ENCODE measurements at regions not wholly inside any gene's neighbourhood (a gene's known extent, or its start where the extent isn't known, plus 50 kb on each side); places are given as distances from the start of the nearest gene placed in this dataset.

DNA sequence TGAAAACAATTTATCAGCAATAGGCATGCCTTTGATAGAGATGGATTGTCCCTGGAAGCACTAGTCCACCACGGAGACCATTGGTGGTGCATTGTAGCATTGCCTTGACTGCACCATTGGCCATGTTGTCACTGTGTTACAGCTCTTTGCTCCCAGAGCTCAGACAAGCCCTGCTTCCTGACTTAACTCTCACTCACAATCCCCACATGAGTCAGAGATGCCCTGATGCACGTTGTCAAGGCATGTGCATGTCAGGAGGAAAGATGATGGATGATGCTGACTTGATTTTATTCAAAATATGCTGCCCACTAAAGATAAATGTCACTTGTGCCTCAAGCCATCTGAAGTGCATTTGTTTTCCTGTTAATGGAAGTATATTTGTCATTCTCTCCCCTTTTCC lies 266.1 kb downstream of the ARRDC4 start:
- Mint-ChIP-seq H3K4me3 (ENCODE audit: low read depth) (no peak overlapping the region), H3K9me3 (no peaks in the 10 kb centered on the region), H3K4me1 (ENCODE audit: low read depth) (no peaks in the 10 kb centered on the region), H3K27me3 (ENCODE audit: low read depth) (no peaks in the 10 kb centered on the region), H3K36me3 (ENCODE audit: low read depth) (no peaks in the 10 kb centered on the region), H3K27ac (no peak overlapping the region)
- DNase-seq (ENCODE audit: low spot score), result no peak
- intact Hi-C loops (cut with micrococcal nuclease), result no loop called here

GRCh38 chr15:98228846-98229245 lies 268.3 kb downstream of the ARRDC4 start:
- intact Hi-C loops (cut with micrococcal nuclease), result no loop called here
- H3K9me3 Mint-ChIP-seq, result no peaks in the 10 kb centered on the region
- no peak for DNase-seq (ENCODE audit: low spot score)
- no peak overlapping the region for H3K27ac Mint-ChIP-seq
- H3K4me1 Mint-ChIP-seq (ENCODE audit: low read depth), result no peaks in the 10 kb centered on the region
- no peak overlapping the region for H3K4me3 Mint-ChIP-seq (ENCODE audit: low read depth)
- H3K36me3 Mint-ChIP-seq (ENCODE audit: low read depth), result no peaks in the 10 kb centered on the region
- no peaks in the 10 kb centered on the region for H3K27me3 Mint-ChIP-seq (ENCODE audit: low read depth)

- Mint-ChIP-seq H3K27ac (no peak overlapping the region), H3K36me3 (ENCODE audit: low read depth) (no peaks in the 10 kb centered on the region), H3K4me3 (ENCODE audit: low read depth) (no peak overlapping the region), H3K27me3 (ENCODE audit: low read depth) (no peaks in the 10 kb centered on the region), H3K4me1 (ENCODE audit: low read depth) (no peaks in the 10 kb centered on the region), H3K9me3 (no peaks in the 10 kb centered on the region)
- no peak for DNase-seq (ENCODE audit: low spot score)
- intact Hi-C loops (cut with micrococcal nuclease), result no loop called here
Observed at GRCh38 chr15:98230975-98231374, 270.5 kb downstream of the ARRDC4 start.

DNA sequence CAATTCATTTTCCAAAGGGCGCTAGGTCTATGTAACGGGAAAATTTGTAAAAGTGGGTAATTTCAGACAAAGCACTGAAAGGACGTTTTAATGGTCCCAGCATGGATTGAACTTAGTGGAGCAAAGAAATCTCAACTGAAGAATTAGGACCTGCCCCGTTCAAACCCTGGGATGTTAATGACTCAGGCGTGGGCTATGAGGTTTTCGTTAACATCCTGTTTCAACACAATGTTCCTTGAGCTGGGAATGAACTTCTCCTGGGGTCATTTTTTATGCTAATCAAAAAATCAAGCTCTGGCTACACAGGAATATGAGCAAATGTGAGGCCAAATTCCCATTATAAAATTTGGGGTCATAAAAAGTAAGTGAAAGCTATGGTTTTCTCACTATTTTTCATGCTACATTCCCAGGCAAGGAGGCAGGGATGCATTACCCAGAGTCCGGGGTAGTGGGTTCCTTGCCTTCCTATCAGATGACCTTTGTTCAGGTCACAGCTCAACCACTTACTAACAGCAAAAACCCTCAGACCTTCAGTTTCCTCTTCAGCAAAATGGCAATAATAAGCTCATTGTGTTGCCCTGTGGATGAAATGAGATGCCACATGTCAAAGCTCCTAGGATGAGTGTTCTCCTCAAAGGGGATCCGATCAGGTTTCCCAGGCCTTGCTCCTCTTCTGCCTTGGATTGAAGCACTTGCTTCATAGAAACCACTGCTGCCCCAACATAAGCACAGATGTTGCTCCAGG lies 271.4 kb downstream of the ARRDC4 start:
- no peaks in the 10 kb centered on the region for H3K4me1 Mint-ChIP-seq (ENCODE audit: low read depth)
- no peaks in the 10 kb centered on the region for H3K27me3 Mint-ChIP-seq (ENCODE audit: low read depth)
- no peak overlapping the region for H3K4me3 Mint-ChIP-seq (ENCODE audit: low read depth)
- no peaks in the 10 kb centered on the region for H3K9me3 Mint-ChIP-seq
- intact Hi-C loops (cut with micrococcal nuclease), result no loop called here
- H3K36me3 Mint-ChIP-seq (ENCODE audit: low read depth), result no peaks in the 10 kb centered on the region
- DNase-seq (ENCODE audit: low spot score), result no peak
- no peak overlapping the region for H3K27ac Mint-ChIP-seq

GRCh38 chr15:98232761-98233160 lies 272.3 kb downstream of the ARRDC4 start:
- no peak overlapping the region for H3K4me3 Mint-ChIP-seq (ENCODE audit: low read depth)
- H3K36me3 Mint-ChIP-seq (ENCODE audit: low read depth), result no peaks in the 10 kb centered on the region
- H3K9me3 Mint-ChIP-seq, result no peaks in the 10 kb centered on the region
- no peak for DNase-seq (ENCODE audit: low spot score)
- H3K4me1 Mint-ChIP-seq (ENCODE audit: low read depth), result no peaks in the 10 kb centered on the region
- no peak overlapping the region for H3K27ac Mint-ChIP-seq
- intact Hi-C loops (cut with micrococcal nuclease), result no loop called here
- H3K27me3 Mint-ChIP-seq (ENCODE audit: low read depth), result no peaks in the 10 kb centered on the region

- Mint-ChIP-seq H3K4me3 (ENCODE audit: low read depth) (no peak overlapping the region), H3K27me3 (ENCODE audit: low read depth) (no peaks in the 10 kb centered on the region), H3K36me3 (ENCODE audit: low read depth) (no peaks in the 10 kb centered on the region), H3K9me3 (no peaks in the 10 kb centered on the region), H3K27ac (no peak overlapping the region), H3K4me1 (ENCODE audit: low read depth) (no peaks in the 10 kb centered on the region)
- DNase-seq (ENCODE audit: low spot score), result no peak
- intact Hi-C loops (cut with micrococcal nuclease), result no loop called here
Observed at GRCh38 chr15:98233873-98234272, 273.4 kb downstream of the ARRDC4 start.

DNA sequence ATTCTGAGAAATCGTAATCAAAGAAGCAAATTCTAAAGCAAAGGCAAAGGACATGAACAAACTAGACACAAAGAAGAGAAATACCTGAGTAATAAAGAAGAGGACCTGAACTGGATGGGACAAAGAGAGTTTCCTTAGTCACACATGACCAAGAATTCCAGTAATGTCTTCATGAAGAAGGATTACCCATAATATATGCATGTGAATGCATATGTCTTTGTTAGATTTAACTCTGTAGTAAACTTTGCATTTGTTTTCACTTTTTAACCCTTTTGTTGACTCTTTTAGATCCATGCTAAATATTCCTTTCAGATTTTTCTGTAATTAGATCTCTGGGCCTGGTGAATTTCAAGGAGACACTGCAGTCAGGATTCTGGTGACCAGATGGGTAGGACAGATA lies 279.8 kb downstream of the ARRDC4 start:
- no peak for DNase-seq (ENCODE audit: low spot score)
- Mint-ChIP-seq H3K4me1 (ENCODE audit: low read depth) (no peaks in the 10 kb centered on the region), H3K27ac (no peak overlapping the region), H3K27me3 (ENCODE audit: low read depth) (no peaks in the 10 kb centered on the region), H3K9me3 (no peaks in the 10 kb centered on the region), H3K36me3 (ENCODE audit: low read depth) (no peaks in the 10 kb centered on the region), H3K4me3 (ENCODE audit: low read depth) (no peak overlapping the region)
- intact Hi-C loops (cut with micrococcal nuclease), result no loop called here

GRCh38 chr15:98241032-98241554 lies 280.6 kb downstream of the ARRDC4 start:
- H3K4me1 Mint-ChIP-seq (ENCODE audit: low read depth), result no peaks in the 10 kb centered on the region
- no peak overlapping the region for H3K27ac Mint-ChIP-seq
- DNase-seq (ENCODE audit: low spot score), result no peak
- no peaks in the 10 kb centered on the region for H3K9me3 Mint-ChIP-seq
- no peaks in the 10 kb centered on the region for H3K36me3 Mint-ChIP-seq (ENCODE audit: low read depth)
- no peak overlapping the region for H3K4me3 Mint-ChIP-seq (ENCODE audit: low read depth)
- intact Hi-C loops (cut with micrococcal nuclease), result no loop called here
- H3K27me3 Mint-ChIP-seq (ENCODE audit: low read depth), result no peaks in the 10 kb centered on the region

GRCh38 chr15:98257290-98257689 lies 296.8 kb downstream of the ARRDC4 start:
- intact Hi-C loops (cut with micrococcal nuclease), result no loop called here
- H3K9me3 Mint-ChIP-seq, result peaks cover 4% of the 10 kb centered on the region
- H3K36me3 Mint-ChIP-seq (ENCODE audit: low read depth), result no peaks in the 10 kb centered on the region
- H3K4me3 Mint-ChIP-seq (ENCODE audit: low read depth), result no peak overlapping the region
- no peaks in the 10 kb centered on the region for H3K27me3 Mint-ChIP-seq (ENCODE audit: low read depth)
- DNase-seq (ENCODE audit: low spot score), result no peak
- H3K4me1 Mint-ChIP-seq (ENCODE audit: low read depth), result no peaks in the 10 kb centered on the region
- H3K27ac Mint-ChIP-seq, result no peak overlapping the region

DNA sequence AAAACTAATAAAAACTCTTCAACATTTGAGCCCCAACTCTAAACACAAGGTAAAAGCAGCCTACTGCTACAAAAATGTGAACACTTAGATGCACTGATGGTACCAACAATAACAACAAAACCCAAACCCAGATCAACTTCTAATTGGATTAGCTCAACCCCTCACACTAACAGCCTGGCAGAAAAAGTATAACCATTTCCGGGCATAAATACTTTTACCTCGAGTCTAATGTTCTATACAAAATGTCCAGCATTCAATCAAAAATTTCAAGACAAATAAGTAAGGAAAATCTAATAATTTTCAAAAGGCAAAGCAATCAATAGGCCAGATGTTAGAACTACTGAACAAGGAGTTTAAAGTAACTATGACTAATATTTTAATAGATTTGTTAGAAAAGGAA lies 303.3 kb downstream of the ARRDC4 start:
- no peak overlapping the region for H3K4me3 Mint-ChIP-seq (ENCODE audit: low read depth)
- intact Hi-C loops (cut with micrococcal nuclease), result no loop called here

GRCh38 chr15:98266295-98266694 lies 305.8 kb downstream of the ARRDC4 start:
- no peak for DNase-seq (ENCODE audit: low spot score)
- no peak overlapping the region for H3K4me3 Mint-ChIP-seq (ENCODE audit: low read depth)

More for the DNA sequence above, 303.3 kb downstream of the ARRDC4 start:
- no peak for DNase-seq (ENCODE audit: low spot score)
- Mint-ChIP-seq H3K36me3 (ENCODE audit: low read depth) (no peaks in the 10 kb centered on the region), H3K27ac (no peak overlapping the region), H3K4me1 (ENCODE audit: low read depth) (no peaks in the 10 kb centered on the region), H3K27me3 (ENCODE audit: low read depth) (no peaks in the 10 kb centered on the region), H3K9me3 (peaks cover 3% of the 10 kb centered on the region)

DNA sequence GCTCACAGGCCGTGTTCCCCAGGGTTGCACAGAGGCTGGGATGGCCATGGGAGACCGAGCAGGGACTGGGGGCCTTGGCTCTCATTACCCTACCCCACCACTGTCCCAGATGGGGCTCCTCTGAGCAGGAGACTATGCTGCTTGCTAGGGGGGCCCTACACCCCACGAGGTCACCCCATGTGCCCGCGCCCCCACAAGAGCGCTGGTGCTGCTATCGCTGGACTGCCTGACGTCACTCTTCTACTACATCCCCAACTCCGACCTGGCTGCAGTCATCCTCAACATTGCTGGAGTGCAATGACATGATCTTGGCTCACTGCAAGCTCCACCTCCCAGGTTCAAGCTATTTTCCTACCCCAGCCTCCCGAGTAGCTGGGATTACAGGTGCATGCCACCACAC lies 307.7 kb downstream of the ARRDC4 start:
- H3K27me3 Mint-ChIP-seq (ENCODE audit: low read depth), result no peaks in the 10 kb centered on the region

More at GRCh38 chr15:98266295-98266694, 305.8 kb downstream of the ARRDC4 start:
- no peak overlapping the region for H3K27ac Mint-ChIP-seq
- H3K9me3 Mint-ChIP-seq, result peaks cover 7% of the 10 kb centered on the region
- intact Hi-C loops (cut with micrococcal nuclease), result no loop called here
- no peaks in the 10 kb centered on the region for H3K4me1 Mint-ChIP-seq (ENCODE audit: low read depth)
- H3K27me3 Mint-ChIP-seq (ENCODE audit: low read depth), result no peaks in the 10 kb centered on the region
- H3K36me3 Mint-ChIP-seq (ENCODE audit: low read depth), result no peaks in the 10 kb centered on the region

GRCh38 chr15:98272625-98273024 lies 312.1 kb downstream of the ARRDC4 start:
- no peaks in the 10 kb centered on the region for H3K27me3 Mint-ChIP-seq (ENCODE audit: low read depth)
- no peaks in the 10 kb centered on the region for H3K36me3 Mint-ChIP-seq (ENCODE audit: low read depth)
- no peak for DNase-seq (ENCODE audit: low spot score)
- no peak overlapping the region for H3K4me3 Mint-ChIP-seq (ENCODE audit: low read depth)
- no peaks in the 10 kb centered on the region for H3K4me1 Mint-ChIP-seq (ENCODE audit: low read depth)
- peaks cover 4% of the 10 kb centered on the region for H3K9me3 Mint-ChIP-seq
- no peak overlapping the region for H3K27ac Mint-ChIP-seq
- intact Hi-C loops (cut with micrococcal nuclease), result no loop called here

More for the DNA sequence above, 307.7 kb downstream of the ARRDC4 start:
- Mint-ChIP-seq H3K4me1 (ENCODE audit: low read depth) (no peaks in the 10 kb centered on the region), H3K4me3 (ENCODE audit: low read depth) (no peak overlapping the region), H3K27ac (no peak overlapping the region), H3K9me3 (peaks cover 7% of the 10 kb centered on the region), H3K36me3 (ENCODE audit: low read depth) (no peaks in the 10 kb centered on the region)
- DNase-seq (ENCODE audit: low spot score), result no peak
- intact Hi-C loops (cut with micrococcal nuclease), result no loop called here
